Liver (tissue), 8 donors: ENCODE measurements at regions not wholly inside any gene's neighbourhood (a gene's known extent, or its start where the extent isn't known, plus 50 kb on each side); places are given as distances from the start of the nearest gene placed in this dataset.

Source experiments
- DNase-seq: peaks from one replicate; pipeline ENCODE4 v3.0.0-alpha.2; 2017; ENCODE audit warnings: low spot score
- H3K27ac ChIP-seq, 2 donors: one replicate each; pipeline ENCODE4 v1.7.0; 2013; ENCODE audit warnings: inconsistent platforms in 2 of 2, low read length in 2 of 2, control low read depth in 1 of 2, low read depth in 1 of 2, mild to moderate bottlenecking in 1 of 2
- H3K27me3 ChIP-seq, 4 donors: one replicate each; pipeline versions ENCODE4 v1.6.1 to v1.7.0; 2013; ENCODE audit warnings: low read length in 3 of 4, inconsistent platforms in 1 of 4, mild to moderate bottlenecking in 1 of 4, moderate library complexity in 1 of 4; ENCODE audit not compliant: control insufficient read depth in 4 of 4, insufficient read depth in 4 of 4
- H3K36me3 ChIP-seq, 4 donors: one replicate each; pipeline versions ENCODE4 v1.6.1 to v1.7.0; 2013; ENCODE audit warnings: low read length in 3 of 4, mild to moderate bottlenecking in 3 of 4, low read depth in 1 of 4, moderate library complexity in 1 of 4; ENCODE audit not compliant: control insufficient read depth in 4 of 4, insufficient read depth in 3 of 4
- H3K4me1 ChIP-seq, 4 donors: one replicate each; pipeline versions ENCODE4 v1.6.1 to v1.7.0; 2013; ENCODE audit warnings: low read length in 3 of 4, mild to moderate bottlenecking in 3 of 4, moderate library complexity in 1 of 4; ENCODE audit not compliant: control insufficient read depth in 4 of 4, insufficient read depth in 4 of 4
- H3K4me3 ChIP-seq, 3 donors: one replicate each; pipeline versions ENCODE4 v1.6.1 to v1.7.0; 2013; ENCODE audit warnings: low read length in 3 of 3, control low read depth in 1 of 3, low read depth in 1 of 3, mild to moderate bottlenecking in 1 of 3
- H3K9ac ChIP-seq, 2 donors: one replicate each; pipeline ENCODE4 v1.7.0; 2013; ENCODE audit warnings: low read length in 2 of 2, mild to moderate bottlenecking in 2 of 2, moderate library complexity in 2 of 2, control low read depth in 1 of 2, low read depth in 1 of 2
- H3K9me3 ChIP-seq, 4 donors: one replicate each; pipeline versions ENCODE4 v1.6.1 to v1.7.0; 2013; ENCODE audit warnings: low read length in 3 of 4; ENCODE audit not compliant: control insufficient read depth in 4 of 4
- ATF3 ChIP-seq: IDR thresholded peaks from 2 replicates; pipeline ENCODE4 v1.6.1; 2016; ENCODE audit warnings: antibody characterized with exemption
- CTCF ChIP-seq: fragments of 150-350 bp; IDR thresholded peaks from 2 replicates; pipeline ENCODE4 v1.5.1; 2017; ENCODE audit warnings: improper control_type of control experiment, low read depth, low read length; ENCODE audit not compliant: missing input control
- EGR1 ChIP-seq, 2 donors: IDR thresholded peaks; 2 replicates each; pipeline ENCODE4 v1.6.1; 2016 to 2018; ENCODE audit warnings: antibody characterized with exemption in 2 of 2, low read depth in 2 of 2
- FOXA1 ChIP-seq: IDR thresholded peaks from 2 replicates; pipeline ENCODE4 v1.6.1; 2016; ENCODE audit warnings: antibody characterized with exemption
- FOXA2 ChIP-seq: IDR thresholded peaks from 2 replicates; pipeline ENCODE4 v1.6.1; 2016; ENCODE audit warnings: antibody characterized with exemption
- GABPA ChIP-seq, 2 donors: IDR thresholded peaks in 1 of 2; conservative IDR thresholded peaks in 1 of 2; 2 replicates each; pipeline ENCODE4 v1.6.1; 2016; ENCODE audit warnings: antibody characterized with exemption in 2 of 2, mild to moderate bottlenecking in 1 of 2, moderate library complexity in 1 of 2
- HNF4A ChIP-seq, 2 donors: conservative IDR thresholded peaks; 2 replicates each; pipeline ENCODE4 v1.6.1; 2016; ENCODE audit warnings: antibody characterized with exemption in 2 of 2, mild to moderate bottlenecking in 2 of 2
- HNF4G ChIP-seq: IDR thresholded peaks from 2 replicates; pipeline ENCODE4 v1.6.1; 2016; ENCODE audit warnings: antibody characterized with exemption
- JUND ChIP-seq, 2 donors: IDR thresholded peaks; 2 replicates each; pipeline ENCODE4 v1.6.1; 2016; ENCODE audit warnings: antibody characterized with exemption in 2 of 2
- MAX ChIP-seq: IDR thresholded peaks from 2 replicates; pipeline ENCODE4 v1.6.1; 2016; ENCODE audit warnings: antibody characterized with exemption
- NR2F2 ChIP-seq: IDR thresholded peaks from 2 replicates; pipeline ENCODE4 v1.6.1; 2016; ENCODE audit warnings: antibody characterized with exemption
- RAD21 ChIP-seq, 2 donors: IDR thresholded peaks; 2 replicates each; pipeline ENCODE4 v1.6.1; 2016; ENCODE audit warnings: antibody characterized with exemption in 2 of 2, mild to moderate bottlenecking in 2 of 2
- REST ChIP-seq: IDR thresholded peaks from 2 replicates; pipeline ENCODE4 v1.6.1; 2016; ENCODE audit warnings: antibody characterized with exemption, mild to moderate bottlenecking
- RXRA ChIP-seq, 2 donors: IDR thresholded peaks; 2 replicates each; pipeline ENCODE4 v1.6.1; 2017 to 2018; ENCODE audit warnings: antibody characterized with exemption in 2 of 2, mild to moderate bottlenecking in 1 of 2
- SP1 ChIP-seq: IDR thresholded peaks from 2 replicates; pipeline ENCODE4 v1.6.1; 2018; ENCODE audit warnings: antibody characterized with exemption, mild to moderate bottlenecking
- TAF1 ChIP-seq: conservative IDR thresholded peaks from 2 replicates; pipeline ENCODE4 v1.6.1; 2016; ENCODE audit warnings: antibody characterized with exemption, mild to moderate bottlenecking
- YY1 ChIP-seq: IDR thresholded peaks from 2 replicates; pipeline ENCODE4 v1.6.1; 2016; ENCODE audit warnings: antibody characterized with exemption, mild to moderate bottlenecking
- ZBTB33 ChIP-seq: IDR thresholded peaks from 2 replicates; pipeline ENCODE4 v1.6.1; 2016; ENCODE audit warnings: antibody characterized with exemption
- WGBS: extraction: QIAGEN DNeasy Blood & Tissue Kit; methylation state at CpG from one replicate; pipeline ENCODE4 v1.1.7; 2013; 5-methylcytosine and 5-hydroxymethylcytosine counted together
- donor health status: healthy.
- donor health status: healthy.
- donor health status: healthy.
- donor health status: healthy.
- donor health status: healthy.

- Histone ChIP-seq H3K9me3 (peaks cover 2 to 6% (median 3%) of the 10 kb centered on the region in 4 donors), H3K27ac (no peak overlapping the region), H3K4me1 (no peaks in the 10 kb centered on the region), H3K36me3 (no peaks in the 10 kb centered on the region), H3K4me3 (no peak overlapping the region), H3K27me3 (peaks cover 0 to 16% (median 4%) of the 10 kb centered on the region in 4 donors), H3K9ac (no peak overlapping the region)
- TF ChIP-seq RXRA (IDR thresholded peaks at IDR 0.05) = no peak
- no peak for TF ChIP-seq GABPA (IDR thresholded peaks at IDR 0.05 in 1 of 2, conservative IDR thresholded peaks at IDR 0.05 in 1 of 2)
- DNase-seq = no peak
- WGBS = 77% methylated on average over 11 of the region's 11 CpGs
Observed at GRCh38 chr15:79212589-79213157, 69.8 kb upstream of the ANKRD34C start.

GRCh38 chr15:79211481-79211880, 71.0 kb upstream of the ANKRD34C start:
- H3K4me3 ChIP-seq = no peak overlapping the region
- no peaks in the 10 kb centered on the region for H3K36me3 ChIP-seq
- H3K9ac ChIP-seq = no peak overlapping the region
- 90% methylated on average over 1 of the region's 1 CpG for WGBS
- TF ChIP-seq REST (no peak), ATF3 (no peak), JUND (IDR thresholded peaks at IDR 0.05) (no peak), FOXA2 (no peak), RAD21 (IDR thresholded peaks at IDR 0.05) (no peak), RXRA (IDR thresholded peaks at IDR 0.05) (no peak), HNF4A (conservative IDR thresholded peaks at IDR 0.05) (no peak), FOXA1 (no peak), TAF1 (no peak), MAX (no peak), SP1 (no peak), HNF4G (no peak), YY1 (no peak), CTCF (no peak), EGR1 (IDR thresholded peaks at IDR 0.05; ENCODE audit: low read depth in 2 of 2) (no peak), NR2F2 (no peak), ZBTB33 (no peak), GABPA (IDR thresholded peaks at IDR 0.05 in 1 of 2, conservative IDR thresholded peaks at IDR 0.05 in 1 of 2) (no peak)
- peaks cover 0 to 13% (median 4%) of the 10 kb centered on the region in 4 donors for H3K27me3 ChIP-seq
- no peaks in the 10 kb centered on the region for H3K4me1 ChIP-seq
- no peak overlapping the region for H3K27ac ChIP-seq
- peaks cover 0 to 3% (median 0%) of the 10 kb centered on the region in 4 donors for H3K9me3 ChIP-seq
- DNase-seq = no peak
